ENCODE measurements at regions not wholly inside any gene's neighbourhood (a gene's known extent, or its start where the extent isn't known, plus 50 kb on each side); places are given as distances from the start of the nearest gene placed in this dataset.
"Not testable (repeated sequence)": the region's sequence is repeated elsewhere in the genome, so short reads cannot be mapped to it uniquely, and the experiment has no call there.

DNA sequence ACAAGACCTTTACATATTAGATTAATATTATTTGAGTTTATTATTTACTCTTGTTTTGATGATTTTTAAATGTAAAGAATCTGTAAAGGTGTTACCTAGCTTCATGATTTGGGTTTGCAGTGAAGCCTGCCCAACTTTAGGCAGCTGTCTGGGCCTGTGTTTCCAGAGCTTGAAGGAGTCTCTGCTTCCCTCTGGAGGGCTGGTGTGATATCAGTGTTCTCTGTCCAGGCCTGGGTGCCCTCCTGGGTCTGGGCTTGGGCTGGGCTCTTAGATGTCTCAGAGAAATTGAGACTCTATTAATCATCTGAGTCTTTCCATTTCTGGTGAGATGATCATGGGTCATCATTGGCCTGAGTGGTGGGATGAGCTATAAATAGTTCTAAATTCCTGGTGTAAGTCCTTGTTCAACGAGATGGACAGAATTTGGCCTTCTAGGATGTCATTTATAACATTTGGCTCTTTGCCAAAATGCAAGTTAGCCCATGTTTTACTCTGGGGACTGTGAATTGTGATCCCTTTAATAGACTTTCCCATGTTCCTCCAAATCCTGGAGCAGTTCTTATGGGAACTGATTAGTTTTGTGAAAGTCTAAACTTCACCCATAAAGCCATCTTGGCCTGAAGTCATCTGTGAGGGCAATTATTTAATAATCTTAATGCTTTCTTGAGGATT, 397.3 kb downstream of the TMEM121 start:
- TF ChIP-seq CTCF (IDR thresholded peaks at IDR 0.05; ENCODE audit: insufficient read depth, low read length); POLR2AphosphoS5 (IDR thresholded peaks at IDR 0.05; ENCODE audit: low read depth); GABPA (IDR thresholded peaks at IDR 0.05; ENCODE audit: low read depth); SPI1 (IDR thresholded peaks at IDR 0.05; ENCODE audit: borderline replicate concordance, low read depth): not testable (repeated sequence)
- TF ChIP-seq, protein P1, sequence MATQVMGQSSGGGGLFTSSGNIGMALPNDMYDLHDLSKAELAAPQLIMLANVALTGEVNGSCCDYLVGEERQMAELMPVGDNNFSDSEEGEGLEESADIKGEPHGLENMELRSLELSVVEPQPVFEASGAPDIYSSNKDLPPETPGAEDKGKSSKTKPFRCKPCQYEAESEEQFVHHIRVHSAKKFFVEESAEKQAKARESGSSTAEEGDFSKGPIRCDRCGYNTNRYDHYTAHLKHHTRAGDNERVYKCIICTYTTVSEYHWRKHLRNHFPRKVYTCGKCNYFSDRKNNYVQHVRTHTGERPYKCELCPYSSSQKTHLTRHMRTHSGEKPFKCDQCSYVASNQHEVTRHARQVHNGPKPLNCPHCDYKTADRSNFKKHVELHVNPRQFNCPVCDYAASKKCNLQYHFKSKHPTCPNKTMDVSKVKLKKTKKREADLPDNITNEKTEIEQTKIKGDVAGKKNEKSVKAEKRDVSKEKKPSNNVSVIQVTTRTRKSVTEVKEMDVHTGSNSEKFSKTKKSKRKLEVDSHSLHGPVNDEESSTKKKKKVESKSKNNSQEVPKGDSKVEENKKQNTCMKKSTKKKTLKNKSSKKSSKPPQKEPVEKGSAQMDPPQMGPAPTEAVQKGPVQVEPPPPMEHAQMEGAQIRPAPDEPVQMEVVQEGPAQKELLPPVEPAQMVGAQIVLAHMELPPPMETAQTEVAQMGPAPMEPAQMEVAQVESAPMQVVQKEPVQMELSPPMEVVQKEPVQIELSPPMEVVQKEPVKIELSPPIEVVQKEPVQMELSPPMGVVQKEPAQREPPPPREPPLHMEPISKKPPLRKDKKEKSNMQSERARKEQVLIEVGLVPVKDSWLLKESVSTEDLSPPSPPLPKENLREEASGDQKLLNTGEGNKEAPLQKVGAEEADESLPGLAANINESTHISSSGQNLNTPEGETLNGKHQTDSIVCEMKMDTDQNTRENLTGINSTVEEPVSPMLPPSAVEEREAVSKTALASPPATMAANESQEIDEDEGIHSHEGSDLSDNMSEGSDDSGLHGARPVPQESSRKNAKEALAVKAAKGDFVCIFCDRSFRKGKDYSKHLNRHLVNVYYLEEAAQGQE (IDR thresholded peaks at IDR 0.05; ENCODE audit: insufficient replicate concordance, low read depth): not testable (repeated sequence)
